ENCODE measurements at regions not wholly inside any gene's neighbourhood (a gene's known extent, or its start where the extent isn't known, plus 50 kb on each side); places are given as distances from the start of the nearest gene placed in this dataset.
"Not testable (repeated sequence)": the region's sequence is repeated elsewhere in the genome, so short reads cannot be mapped to it uniquely, and the experiment has no call there.

DNA sequence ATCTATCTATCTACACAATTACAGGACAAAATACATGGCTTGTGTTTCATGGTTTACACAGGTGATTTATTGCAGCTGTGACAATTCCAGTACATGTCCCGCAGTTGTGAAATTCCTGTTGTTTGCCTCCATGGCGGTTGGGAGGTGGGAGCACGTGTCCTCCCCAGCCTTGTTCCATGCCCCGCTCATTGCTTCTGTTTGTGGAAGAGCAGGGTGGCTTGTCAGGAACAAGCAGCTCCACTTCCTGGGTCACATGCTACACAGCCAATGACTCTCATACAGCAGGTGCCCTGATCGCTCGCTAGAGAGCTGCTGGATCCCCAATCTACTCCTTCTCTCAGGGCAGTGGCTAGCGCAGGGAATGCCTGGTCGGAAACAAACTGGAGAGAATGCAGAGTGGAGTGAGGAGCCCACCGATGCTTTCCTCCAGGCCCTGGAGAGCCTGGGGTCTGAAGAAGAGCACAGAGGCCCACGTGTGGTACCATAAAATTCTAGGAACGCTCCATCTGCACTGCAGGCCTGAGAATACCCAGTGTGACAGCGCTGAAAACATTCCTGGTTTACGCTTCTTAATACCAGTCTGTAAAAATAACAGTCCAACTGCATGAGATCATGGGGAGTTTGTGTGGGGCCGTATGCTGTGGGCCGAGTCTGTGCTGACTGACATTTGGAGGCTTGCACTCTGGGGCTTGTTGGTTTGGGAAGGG, 270.6 kb upstream of the RGMA start:
- DNase-seq (ENCODE audit: low spot score), result no peak

DNA sequence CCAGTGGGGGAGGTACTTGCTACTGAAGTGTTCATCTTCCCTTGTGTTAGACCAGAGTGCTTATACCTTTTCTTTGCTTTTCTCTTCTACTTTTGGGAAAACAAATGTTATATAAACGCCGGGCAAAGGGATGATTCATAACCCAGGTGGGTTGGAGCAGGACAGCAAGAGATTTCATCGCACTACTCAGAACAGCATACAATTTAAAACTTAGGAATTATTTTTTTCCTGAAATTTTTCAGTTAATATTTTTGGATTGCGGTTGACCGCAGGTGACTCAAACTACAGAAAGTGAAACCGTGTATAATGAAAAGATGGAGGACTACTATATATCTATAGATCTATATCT, 270.0 kb upstream of the RGMA start:
- DNase-seq (ENCODE audit: low spot score), result no peak

DNA sequence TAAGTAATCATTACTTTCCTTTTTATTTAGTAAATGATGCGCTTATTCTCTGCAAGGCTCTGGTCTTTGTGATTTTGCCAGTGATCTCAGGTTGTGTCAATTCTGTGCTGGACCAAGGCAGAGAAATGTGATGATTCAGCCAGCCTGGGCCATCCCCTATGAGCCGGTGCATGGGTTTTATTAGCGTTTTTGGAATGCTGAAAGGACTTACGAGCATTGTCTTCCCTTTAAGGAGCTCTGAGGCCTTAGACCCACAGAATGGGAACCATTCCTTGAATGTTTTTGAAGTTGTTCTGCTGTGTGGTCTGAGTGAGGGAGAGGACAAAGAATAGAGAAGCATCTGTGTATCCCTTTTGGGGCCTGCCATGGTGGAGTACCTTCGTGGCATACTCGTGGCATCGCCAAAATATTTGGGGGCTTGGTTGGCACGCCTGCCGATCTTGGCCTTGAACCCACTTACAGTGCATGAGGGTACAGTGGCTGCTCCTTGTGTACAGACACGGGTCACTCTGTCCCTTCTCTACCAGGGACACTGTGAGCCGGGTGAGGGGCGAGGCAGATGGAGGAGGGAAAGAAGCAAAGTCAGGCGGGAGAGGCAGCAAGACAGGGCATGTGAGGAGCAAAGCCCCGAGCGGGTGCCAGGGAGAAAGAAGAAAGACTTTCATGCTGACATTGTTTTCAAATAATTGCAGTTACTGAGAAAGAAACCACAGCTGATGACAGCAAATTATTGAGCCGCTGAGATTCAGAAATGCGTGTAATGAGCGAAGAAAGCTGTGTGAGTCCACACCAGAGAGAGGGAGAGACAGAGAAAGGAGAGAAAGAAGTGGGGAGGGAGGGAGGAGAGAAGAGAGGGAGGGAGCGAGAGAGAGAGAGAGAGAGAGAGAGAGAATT, 269.4 kb upstream of the RGMA start:
- no peak for DNase-seq (ENCODE audit: low spot score)

DNA sequence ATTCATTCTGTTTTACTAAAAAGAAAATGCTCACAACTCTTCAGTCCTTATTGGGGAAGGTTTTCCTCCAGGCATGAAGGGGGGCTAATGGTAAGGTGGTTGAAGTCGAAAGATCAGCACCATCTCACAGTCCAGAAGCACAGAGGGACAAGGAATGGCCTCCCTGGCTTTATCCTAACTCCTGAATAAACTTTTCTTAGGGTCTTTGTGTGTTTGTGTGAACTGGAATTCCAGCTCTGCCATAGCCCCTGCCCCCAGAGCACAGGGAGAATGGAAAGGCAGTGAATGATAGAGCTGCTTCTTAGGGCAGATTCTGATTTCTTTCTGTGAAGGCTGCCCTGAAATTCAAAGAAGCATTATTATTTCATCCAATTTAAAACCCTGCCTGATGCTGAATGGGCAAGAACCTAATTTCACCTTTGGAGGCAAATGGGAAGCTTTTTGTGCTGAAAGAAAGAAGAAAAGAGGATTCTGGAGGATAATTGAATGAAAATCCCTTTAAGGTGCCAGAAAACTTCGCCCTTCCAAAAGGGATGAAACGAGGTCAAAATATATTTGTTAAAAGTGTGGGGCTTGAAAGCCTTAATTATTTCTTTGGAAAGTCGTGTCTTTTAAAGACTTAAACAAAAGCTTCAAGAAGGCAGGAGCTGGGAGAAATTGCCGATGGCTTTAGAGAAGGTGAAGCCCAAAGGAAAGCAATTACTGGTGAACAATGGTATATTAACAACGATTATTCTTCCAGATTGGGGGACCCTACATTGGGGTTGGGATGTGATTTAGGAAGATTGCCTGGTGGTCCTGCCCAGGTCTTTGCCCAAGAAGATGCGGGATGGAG, 259.9 kb upstream of the RGMA start:
- no peak for DNase-seq (ENCODE audit: low spot score)

DNA sequence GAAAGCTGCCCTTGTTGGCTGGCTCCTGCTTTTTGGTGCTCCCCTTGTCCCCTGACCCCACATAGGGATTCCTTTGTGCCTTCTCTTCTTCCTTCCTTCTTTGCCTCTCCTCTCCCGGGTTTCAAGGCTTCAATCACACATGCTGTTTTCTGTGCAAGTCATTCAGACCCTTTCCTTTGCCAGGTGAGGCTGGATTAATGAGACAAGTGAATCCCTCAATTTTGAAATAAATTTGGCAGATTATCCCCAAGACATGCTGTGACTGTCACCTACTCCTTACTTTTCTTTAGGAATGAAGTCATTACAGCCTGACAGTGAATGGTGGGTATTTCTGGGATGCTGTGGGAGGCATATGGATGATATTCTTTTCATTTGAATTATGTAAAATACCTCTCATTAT, 259.0 kb upstream of the RGMA start:
- no peak for DNase-seq (ENCODE audit: low spot score)

DNA sequence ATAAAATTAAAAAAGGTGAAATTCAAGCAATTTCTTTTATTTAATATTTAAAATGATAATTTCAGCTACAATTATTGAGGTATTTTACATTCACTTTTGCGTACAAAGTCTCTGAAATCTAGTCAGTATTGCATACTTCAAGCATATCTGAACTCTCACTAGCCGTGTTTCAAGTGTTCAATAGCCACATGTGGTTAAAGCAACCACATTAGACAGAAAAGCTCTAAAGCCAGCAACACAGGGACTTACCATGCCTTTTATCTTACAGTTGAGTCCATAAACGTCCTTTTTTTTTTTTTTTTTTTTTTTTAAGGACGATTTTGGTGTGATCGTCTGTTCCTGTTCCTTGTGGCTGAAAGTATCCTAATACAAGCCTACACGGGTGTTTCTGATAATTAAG, 257.0 kb upstream of the RGMA start:
- DNase-seq (ENCODE audit: low spot score), result no peak

DNA sequence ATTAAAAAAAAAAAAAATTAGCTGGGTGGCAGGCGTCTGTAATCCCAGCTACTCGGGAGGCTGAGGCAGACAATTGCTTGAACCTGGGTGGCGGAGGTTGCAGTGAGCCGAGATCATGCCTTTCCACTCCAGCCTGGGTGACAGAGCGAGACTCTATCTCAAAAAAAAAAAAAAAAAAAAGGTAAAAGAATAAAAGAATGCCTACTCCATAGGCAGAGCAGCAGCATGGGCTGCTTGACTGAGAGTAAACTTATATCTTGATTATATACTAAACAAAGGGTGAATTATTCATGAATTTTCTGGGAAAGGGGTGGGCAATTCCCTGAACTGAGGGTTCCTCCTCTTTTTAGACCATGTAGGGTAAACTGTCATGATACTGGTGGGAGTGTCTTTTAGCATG, 254.4 kb upstream of the RGMA start:
- not testable (repeated sequence) for DNase-seq (ENCODE audit: low spot score)

DNA sequence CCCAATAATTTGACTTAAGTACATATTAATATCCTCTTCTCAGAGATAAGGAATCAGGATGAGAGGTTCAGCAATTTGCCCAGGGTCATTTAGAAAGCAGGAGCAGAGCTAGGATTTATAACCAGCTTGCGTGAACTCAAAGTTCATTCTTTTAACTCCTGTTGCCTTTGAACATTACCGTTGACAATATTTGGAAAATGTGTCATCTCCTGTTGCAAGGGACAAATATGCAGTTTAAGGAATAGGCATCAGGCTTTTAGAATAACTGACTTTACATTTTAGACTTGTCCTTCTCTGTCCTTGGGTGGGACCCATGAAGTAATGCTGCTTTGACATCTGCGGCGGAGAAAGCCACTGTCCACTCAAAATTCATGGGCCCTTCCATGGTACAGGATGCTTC, 252.2 kb upstream of the RGMA start:
- no peak for DNase-seq (ENCODE audit: low spot score)

DNA sequence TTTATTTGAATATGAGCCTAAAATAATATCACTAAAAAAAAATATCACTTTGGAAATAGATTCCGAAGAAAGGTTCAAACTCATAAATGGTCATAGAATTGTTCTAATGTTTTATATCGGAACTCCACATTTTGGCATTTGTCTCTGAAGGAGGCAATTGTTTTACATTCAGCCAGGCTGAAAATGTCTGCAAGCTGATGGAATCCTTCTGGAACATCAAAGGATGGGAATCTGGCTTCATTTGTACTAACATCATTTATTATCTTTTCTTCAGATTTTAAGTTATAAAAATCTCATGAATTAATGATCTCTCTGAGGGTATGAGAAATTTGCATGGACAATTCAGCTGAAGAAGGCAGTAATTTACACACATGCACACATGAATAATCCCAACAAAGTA, 251.4 kb upstream of the RGMA start:
- no peak for DNase-seq (ENCODE audit: low spot score)

DNA sequence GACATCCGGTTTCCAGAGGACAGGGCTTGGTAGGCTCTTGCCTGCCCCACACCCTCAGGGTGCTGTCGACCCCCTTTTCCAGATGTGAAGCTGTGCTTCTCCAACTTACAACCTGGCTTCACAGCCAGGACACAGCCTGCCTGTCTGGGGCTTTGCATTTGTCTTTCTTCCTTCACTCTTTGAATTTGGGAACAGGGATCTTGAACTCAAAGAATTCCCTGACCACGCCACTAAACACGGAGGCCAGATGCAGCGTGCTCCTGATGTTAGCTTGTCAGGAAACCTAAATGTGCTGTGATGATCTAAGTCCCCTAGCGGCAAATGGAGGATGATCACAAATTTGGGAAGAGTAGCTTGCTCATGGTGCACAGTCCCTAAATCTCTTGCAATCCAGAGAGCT, 244.8 kb upstream of the RGMA start:
- no peak for DNase-seq (ENCODE audit: low spot score)

DNA sequence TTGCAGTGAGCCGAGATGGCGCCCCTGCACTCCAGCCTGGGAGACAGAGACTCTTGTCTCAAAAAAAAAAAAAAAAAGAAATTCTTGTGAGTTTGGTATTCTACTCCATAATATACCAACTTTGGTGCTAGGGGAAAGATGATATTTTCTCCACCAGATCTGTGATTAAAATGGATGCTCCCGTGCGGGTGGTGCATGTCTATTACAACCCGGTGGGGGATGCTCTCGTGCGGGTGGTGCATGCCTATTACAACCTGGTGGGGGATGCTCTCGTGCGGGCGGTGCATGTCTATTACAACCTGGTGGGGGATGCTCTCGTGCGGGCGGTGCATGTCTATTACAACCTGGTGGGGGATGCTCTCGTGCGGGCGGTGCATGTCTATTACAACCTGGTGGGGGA, 244.1 kb upstream of the RGMA start:
- DNase-seq (ENCODE audit: low spot score), result not testable (repeated sequence)

DNA sequence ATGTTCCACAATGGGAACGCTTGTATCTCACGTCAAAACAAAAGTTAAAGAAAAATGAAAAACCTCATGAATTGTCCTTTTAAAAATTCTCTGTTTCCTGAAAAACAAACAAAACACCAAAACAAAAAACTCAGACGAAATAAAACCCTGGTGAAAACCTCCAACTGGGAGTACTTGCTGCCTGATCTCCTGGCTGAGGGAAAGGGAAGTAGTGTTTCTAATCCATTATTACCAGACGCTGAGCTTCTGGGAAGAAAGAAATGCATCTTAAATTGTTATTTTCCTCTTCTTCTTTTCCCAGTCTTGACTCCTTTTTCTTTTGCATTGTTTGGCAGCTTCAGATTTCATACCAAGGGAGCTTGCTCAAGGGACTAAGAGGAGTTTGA, 243.2 kb upstream of the RGMA start:
- DNase-seq (ENCODE audit: low spot score), result no peak

DNA sequence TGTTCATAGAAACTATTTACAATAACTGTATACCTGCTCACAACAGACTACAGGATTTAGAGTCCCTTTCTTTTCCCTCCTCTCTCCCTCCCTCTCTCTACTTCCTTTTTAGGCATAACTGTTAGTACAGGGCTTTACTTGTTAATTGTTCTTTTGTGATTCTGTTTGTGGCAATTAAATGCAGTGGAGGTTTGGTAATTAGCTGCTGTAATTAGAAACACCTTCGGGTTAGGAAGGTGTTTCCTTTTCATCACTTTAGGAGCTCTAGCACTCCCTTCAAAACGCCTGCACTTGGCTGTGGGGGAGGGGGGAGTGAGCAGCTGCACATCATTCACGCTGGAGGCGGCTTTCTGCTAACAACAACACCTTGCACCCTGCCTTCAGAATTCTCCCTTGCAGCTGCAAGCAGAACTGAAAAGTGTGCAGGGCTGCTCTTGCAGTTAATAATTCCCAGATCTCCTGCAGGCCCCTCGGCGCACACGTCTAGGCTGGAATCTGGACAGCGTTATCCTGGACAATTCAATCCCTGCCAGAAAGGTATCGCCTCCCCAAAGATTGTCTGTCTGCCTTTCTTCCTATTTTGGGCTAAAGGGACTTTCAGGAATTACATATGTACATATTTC, 242.6 kb upstream of the RGMA start:
- no peak for DNase-seq (ENCODE audit: low spot score)

DNA sequence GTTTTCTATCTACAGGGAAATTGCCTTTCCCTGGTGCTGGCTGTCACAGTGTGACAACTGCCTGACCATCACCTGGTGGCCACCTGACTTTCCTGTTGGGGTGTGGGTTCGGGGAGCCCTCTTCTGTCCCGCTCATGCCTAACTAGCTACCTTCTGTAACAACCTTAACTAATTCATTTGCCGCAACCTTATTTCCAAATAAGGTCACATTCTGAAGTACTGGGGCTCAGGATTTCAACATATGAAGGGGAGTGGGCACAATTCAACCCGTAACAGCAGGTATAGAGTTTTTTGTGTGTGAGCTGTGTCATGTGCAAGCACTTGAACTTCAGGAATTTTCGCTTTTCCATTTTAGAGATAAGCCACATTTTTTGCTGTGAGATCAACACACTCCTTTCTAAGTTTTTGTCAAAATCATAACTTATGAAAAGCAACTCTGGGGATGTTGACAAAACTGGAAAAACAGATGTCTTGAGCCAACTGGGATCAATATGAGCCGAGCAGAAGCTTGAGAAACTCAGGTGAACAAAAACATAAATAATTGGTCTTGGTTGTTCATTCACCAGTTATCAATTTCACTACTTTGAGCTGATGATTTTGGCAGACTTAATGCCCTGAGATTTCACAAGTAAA, 242.0 kb upstream of the RGMA start:
- no peak for DNase-seq (ENCODE audit: low spot score)

DNA sequence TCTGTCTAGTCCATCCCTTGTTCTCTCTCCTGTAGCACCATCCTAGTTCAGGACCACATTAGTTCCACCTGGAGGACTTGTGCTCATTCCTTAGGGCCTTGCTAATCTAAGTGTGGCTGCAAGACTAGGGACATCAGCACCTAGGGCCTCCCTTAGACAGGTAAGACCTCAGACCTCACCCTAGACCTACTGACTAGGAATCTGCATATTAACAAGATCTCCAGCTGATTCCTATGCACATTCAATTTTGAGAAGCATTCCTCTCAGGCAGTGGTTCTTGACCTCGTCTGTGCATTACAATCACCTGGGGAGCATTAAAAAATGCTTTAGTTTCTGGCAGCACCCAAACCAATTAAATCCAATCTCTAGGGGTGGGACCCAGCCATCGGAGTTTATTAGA, 238.4 kb upstream of the RGMA start:
- DNase-seq (ENCODE audit: low spot score), result no peak

DNA sequence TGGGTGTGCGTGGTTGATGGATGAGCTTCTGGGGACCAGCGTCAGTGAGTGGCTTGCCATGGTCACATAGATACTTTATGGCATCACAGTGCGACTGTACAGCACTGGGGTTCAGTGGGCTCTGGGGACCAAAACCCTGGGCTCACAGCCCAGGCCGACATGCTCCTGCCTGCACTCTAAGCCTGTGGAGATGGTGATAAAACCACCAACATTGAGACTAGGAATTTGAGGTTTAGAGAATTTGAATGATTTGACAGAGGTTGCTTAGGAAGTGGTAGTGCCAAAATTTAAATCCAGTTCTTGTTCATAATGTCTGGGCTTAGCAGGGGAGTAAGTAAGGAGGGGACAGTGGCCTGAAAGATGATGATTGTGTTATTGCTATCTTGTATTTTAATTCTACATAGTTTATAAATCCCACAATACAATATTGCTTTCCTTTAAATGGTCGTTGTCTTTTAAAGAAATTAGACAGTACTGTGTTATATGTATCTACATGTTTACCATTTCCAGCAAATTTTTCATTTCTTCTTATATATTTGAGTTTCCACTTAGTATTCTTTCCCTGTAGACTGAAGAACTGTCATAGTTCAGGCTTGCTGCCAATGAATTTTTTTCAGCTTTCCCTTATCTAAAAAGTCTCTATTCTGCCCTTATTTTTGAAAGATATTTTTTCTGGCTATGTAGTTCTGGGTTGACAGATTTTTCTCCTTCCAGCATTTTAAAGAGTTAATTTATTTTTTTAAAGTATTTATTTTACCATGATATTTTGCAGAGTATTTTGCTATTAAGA, 235.4 kb upstream of the RGMA start:
- no peak for DNase-seq (ENCODE audit: low spot score)

DNA sequence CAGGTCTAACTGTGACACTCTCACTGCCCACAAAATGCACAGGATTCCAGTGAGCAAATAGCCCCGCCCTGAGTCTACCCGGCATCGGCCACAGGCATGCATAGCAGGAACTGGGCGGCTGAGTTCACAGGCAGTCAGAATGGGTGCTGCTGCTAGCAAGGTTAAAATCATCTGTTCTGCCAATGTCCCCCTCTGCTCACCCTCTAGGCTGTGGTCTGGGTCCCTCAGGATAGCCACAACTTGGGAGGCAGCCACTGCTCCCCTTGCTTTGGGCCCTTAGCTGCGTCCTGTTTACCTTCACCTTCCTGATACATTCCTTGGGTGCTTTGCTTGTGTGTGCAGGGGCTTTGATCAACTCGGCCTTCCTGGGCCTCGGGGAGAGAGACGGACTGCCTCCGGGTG, 232.9 kb upstream of the RGMA start:
- no peak for DNase-seq (ENCODE audit: low spot score)

DNA sequence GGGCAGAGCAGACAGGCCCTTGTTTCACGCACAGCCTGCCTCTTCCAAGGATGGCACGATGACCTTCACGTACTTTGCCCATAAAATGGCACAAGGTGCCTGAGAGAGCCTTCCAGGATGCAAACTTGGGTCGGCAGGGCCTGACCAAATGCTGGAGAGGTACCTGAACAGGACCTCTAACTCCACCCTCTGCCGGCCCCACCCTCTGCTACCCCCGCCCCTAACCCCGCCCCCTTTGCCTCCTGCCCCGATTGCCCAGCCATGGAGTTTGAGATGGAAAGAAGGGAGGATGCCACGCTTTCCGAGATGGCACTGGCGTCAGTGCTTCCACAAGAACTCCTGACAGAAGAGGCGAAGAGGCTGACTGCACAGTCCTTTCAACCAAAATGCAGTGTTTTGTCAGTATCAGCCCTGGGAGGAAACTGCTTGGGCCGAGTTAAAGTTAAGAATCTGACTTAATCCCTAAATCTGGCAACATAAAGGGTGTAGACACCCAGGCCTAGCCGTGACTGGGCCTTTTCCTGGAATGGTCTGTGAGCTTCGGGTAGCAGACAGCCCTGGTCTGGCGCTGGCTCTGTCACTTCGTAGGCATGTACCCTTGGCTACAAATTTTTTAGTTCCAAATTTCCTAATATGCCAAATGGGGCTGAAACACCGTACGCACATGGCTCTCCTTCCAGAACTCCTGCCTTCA, 230.3 kb upstream of the RGMA start:
- no peak for DNase-seq (ENCODE audit: low spot score)

DNA sequence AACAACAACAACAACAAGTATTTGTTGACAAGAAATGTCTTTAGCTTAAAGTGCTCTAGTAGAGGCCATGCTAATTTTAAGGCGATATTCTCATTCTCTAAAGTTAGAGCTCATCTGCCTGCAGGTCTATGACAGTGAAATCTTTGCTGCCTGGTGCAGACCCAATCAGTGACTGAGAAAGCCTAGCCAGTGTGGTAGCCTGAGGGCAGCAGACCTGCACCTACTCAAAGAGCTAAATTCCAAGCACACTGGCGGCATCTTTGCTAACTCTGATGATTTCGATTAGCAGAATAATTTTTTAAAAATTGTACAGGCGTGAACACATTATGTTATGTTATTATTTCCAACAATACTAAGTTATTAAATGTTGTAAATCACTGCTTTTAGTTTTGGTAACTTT, 228.8 kb upstream of the RGMA start:
- no peak for DNase-seq (ENCODE audit: low spot score)

DNA sequence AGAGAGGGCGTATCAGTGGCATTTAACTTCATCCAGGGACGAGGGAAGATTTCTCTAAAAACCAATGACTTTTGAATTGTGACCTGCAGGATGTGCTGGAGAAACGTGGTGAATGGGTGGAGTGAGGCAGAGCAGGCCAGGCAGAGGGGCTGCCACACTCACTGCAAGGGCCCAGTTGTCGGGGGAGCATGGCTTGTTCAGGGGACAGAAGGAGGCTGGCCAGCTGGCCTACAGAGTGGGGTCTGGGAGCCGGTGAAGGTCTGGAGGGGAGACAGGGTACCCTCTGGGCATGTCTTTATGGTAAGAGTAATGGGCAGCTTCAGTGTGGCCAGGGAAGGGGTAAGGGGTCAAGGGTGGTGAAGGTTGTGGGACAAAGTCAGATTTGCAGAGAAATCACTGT, 225.2 kb upstream of the RGMA start:
- DNase-seq (ENCODE audit: low spot score), result no peak
